HEK293T (cell line): ENCODE measurements at regions not wholly inside any gene's neighbourhood (a gene's known extent, or its start where the extent isn't known, plus 50 kb on each side); places are given as distances from the start of the nearest gene placed in this dataset.

Source experiments
- CTCF ChIA-PET: fragments of 350-600 bp; formaldehyde crosslinking; extraction: SDS; loops from one replicate; lab custom pipeline; 2021; ENCODE audit warnings: antibody characterized with exemption, inconsistent platforms; lab: Yijun Ruan, JAX
- POLR2A ChIA-PET: fragments of 350-600 bp; formaldehyde crosslinking; extraction: SDS; loops from one replicate; lab custom pipeline; 2020; ENCODE audit warnings: antibody characterized with exemption, inconsistent platforms; lab: Yijun Ruan, JAX
- DNase-seq: peaks from one replicate; pipeline ENCODE4 v3.0.0; 2012; ENCODE audit warnings: mixed read lengths; ENCODE audit errors: extremely low spot score
- ARNT ChIP-seq: fragments of 450-650 bp; IDR thresholded peaks from 2 replicates; pipeline ENCODE4 v1.6.1; 2017; ENCODE audit warnings: mild to moderate bottlenecking
- BHLHE40 ChIP-seq: fragments of 450-650 bp; IDR thresholded peaks from 2 replicates; pipeline ENCODE4 v1.6.1; 2016; ENCODE audit warnings: mild to moderate bottlenecking, moderate library complexity, borderline replicate concordance
- CTBP1 ChIP-seq: fragments of 450-650 bp; IDR thresholded peaks from 2 replicates; pipeline ENCODE4 v1.6.1; 2016; ENCODE audit warnings: borderline replicate concordance
- ELF4 ChIP-seq: fragments of 450-650 bp; IDR thresholded peaks from 2 replicates; pipeline ENCODE4 v1.6.1; 2017; ENCODE audit warnings: antibody characterized with exemption
- FOXA1 ChIP-seq: fragments of 450-650 bp; IDR thresholded peaks from 2 replicates; pipeline ENCODE4 v1.6.1; 2016; ENCODE audit warnings: mild to moderate bottlenecking
- FOXK2 ChIP-seq: fragments of 450-650 bp; IDR thresholded peaks from 2 replicates; pipeline ENCODE4 v1.6.1; 2016; ENCODE audit warnings: mild to moderate bottlenecking
- FOXM1 ChIP-seq: fragments of 450-650 bp; IDR thresholded peaks from 2 replicates; pipeline ENCODE4 v1.6.1; 2017; ENCODE audit warnings: mild to moderate bottlenecking, borderline replicate concordance
- HDGF ChIP-seq: fragments of 450-650 bp; IDR thresholded peaks from 2 replicates; pipeline ENCODE4 v1.6.1; 2017; ENCODE audit warnings: antibody characterized with exemption, borderline replicate concordance
- L3MBTL2 ChIP-seq: fragments of 450-650 bp; conservative IDR thresholded peaks from 2 replicates; pipeline ENCODE4 v1.6.1; 2016; ENCODE audit warnings: mild to moderate bottlenecking
- LEF1 ChIP-seq: fragments of 450-650 bp; IDR thresholded peaks from 2 replicates; pipeline ENCODE4 v1.6.1; 2017; ENCODE audit warnings: mild to moderate bottlenecking, borderline replicate concordance
- NFRKB ChIP-seq: fragments of 450-650 bp; IDR thresholded peaks from 2 replicates; pipeline ENCODE4 v1.6.1; 2016; ENCODE audit warnings: mild to moderate bottlenecking, moderate library complexity
- SP1 ChIP-seq: fragments of 450-650 bp; IDR thresholded peaks from 2 replicates; pipeline ENCODE4 v1.6.1; 2017
- SUZ12 ChIP-seq: fragments of 450-650 bp; IDR thresholded peaks from 2 replicates; pipeline ENCODE4 v1.6.1; 2016; ENCODE audit warnings: mild to moderate bottlenecking
- TARDBP ChIP-seq: fragments of 450-650 bp; IDR thresholded peaks from 2 replicates; pipeline ENCODE4 v1.6.1; 2016
- ZNF384 ChIP-seq: fragments of 450-650 bp; IDR thresholded peaks from 2 replicates; pipeline ENCODE4 v1.6.1; 2016
- TF ChIP-seq, protein P1 (sequence below): fragments of 450-650 bp; IDR thresholded peaks from 2 replicates; pipeline ENCODE4 v1.6.1; 2016

DNA sequence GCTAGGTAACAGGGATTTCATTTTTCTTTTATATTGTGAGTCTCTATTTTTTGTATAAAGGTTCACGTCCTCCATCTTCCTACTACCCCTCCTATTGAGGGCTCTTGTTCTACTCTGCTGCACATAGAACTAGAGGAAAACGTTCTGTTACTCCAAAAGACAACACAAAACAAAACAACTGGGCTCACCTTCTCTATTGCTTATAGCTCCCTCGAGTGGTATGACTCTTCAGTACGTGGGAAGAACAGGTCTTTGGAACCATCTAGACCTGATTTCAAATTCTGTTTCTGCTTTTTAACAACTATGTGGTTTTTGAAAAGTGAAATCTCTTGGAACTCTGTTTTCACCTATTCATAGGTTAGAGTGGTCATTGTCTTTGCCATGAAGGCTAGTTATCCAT lies 515.3 kb downstream of the SOX2 start:
- ChIA-PET POLR2A (no interaction called here), CTCF (no interaction called here)
- no peak for TF ChIP-seq SP1
- no peak for TF ChIP-seq SUZ12
- TF ChIP-seq FOXA1: no peak
- TF ChIP-seq NFRKB: no peak
- no peak for TF ChIP-seq FOXK2
- TF ChIP-seq LEF1: no peak
- no peak for TF ChIP-seq L3MBTL2
- no peak for TF ChIP-seq BHLHE40
- TF ChIP-seq ZNF384: no peak
- TF ChIP-seq, protein P1, sequence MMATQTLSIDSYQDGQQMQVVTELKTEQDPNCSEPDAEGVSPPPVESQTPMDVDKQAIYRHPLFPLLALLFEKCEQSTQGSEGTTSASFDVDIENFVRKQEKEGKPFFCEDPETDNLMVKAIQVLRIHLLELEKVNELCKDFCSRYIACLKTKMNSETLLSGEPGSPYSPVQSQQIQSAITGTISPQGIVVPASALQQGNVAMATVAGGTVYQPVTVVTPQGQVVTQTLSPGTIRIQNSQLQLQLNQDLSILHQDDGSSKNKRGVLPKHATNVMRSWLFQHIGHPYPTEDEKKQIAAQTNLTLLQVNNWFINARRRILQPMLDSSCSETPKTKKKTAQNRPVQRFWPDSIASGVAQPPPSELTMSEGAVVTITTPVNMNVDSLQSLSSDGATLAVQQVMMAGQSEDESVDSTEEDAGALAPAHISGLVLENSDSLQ: no peak
- TF ChIP-seq ELF4: no peak
- TF ChIP-seq CTBP1: no peak
- TF ChIP-seq TARDBP: no peak
- TF ChIP-seq FOXM1: no peak
- no peak for TF ChIP-seq ARNT
- no peak for TF ChIP-seq HDGF
- DNase-seq: no peak

DNA sequence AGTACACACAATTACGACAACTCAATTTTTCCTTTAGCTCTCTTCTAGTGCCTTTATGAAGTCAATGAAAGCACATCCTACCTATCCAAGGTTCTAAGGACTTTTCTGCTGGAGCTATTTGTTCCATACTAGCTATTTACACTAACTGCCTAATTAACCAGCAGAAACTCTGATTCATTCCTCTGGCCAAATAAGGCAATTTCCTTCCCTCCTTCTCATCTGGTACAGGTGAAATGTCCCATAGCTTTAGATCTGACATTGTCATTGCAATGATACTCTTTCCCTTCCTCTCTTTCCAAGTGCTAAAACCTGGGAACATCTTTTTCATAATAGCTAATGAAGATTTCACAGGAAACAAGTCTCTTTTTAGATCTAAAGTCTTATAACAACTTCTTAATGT lies 521.7 kb downstream of the SOX2 start:
- CTCF ChIA-PET: interaction anchor here (0.6 to 1.1 kb wide), 2 partner anchors 11 to 15 kb away, joined by 3 read pairs; no protein-coding TSS in a partner anchor

DNA sequence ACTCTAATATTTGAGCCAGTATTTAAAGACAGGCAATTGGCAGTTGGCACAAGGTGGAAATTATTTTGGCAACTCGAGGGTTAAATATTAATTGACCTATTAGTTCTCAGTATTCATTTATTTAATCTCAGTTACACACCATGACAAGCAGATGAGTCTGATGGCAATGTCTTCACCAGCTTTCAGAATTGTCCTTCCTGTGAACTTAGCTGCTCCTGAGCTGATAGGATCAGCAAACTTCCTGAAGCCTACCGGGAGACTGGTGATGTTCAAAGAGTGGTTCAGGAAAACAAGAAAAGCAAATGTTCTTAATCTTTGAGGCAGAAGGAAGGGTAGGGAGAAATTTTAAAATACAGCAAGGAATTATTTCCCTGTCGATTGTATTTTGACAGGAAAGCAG lies 522.2 kb downstream of the SOX2 start:
- POLR2A ChIA-PET: no interaction called here
- no peak for TF ChIP-seq BHLHE40
- TF ChIP-seq TARDBP: no peak
- TF ChIP-seq ARNT: no peak
- TF ChIP-seq L3MBTL2: no peak
- TF ChIP-seq LEF1: no peak
- TF ChIP-seq CTBP1: no peak
- TF ChIP-seq ZNF384: no peak
- TF ChIP-seq, protein P1: no peak
- no peak for TF ChIP-seq ELF4
- TF ChIP-seq FOXK2: no peak
- TF ChIP-seq SP1: no peak
- no peak for TF ChIP-seq FOXA1
- TF ChIP-seq NFRKB: no peak
- TF ChIP-seq HDGF: no peak
- TF ChIP-seq FOXM1: no peak
- TF ChIP-seq SUZ12: no peak
- CTCF ChIA-PET: interaction anchor here (1.1 kb wide), 1 partner anchor 10 kb away, joined by 3 read pairs; no protein-coding TSS in a partner anchor
- DNase-seq: no peak

More for the DNA sequence above, 521.7 kb downstream of the SOX2 start:
- TF ChIP-seq ZNF384: no peak
- TF ChIP-seq L3MBTL2: no peak
- no peak for TF ChIP-seq BHLHE40
- no peak for TF ChIP-seq FOXA1
- no peak for TF ChIP-seq NFRKB
- no peak for TF ChIP-seq ARNT
- no peak for TF ChIP-seq HDGF
- TF ChIP-seq ELF4: no peak
- TF ChIP-seq FOXK2: no peak
- TF ChIP-seq TARDBP: no peak
- no peak for TF ChIP-seq LEF1
- no peak for TF ChIP-seq FOXM1
- TF ChIP-seq, protein P1: no peak
- TF ChIP-seq SUZ12: no peak
- POLR2A ChIA-PET: no interaction called here
- DNase-seq: no peak

DNA sequence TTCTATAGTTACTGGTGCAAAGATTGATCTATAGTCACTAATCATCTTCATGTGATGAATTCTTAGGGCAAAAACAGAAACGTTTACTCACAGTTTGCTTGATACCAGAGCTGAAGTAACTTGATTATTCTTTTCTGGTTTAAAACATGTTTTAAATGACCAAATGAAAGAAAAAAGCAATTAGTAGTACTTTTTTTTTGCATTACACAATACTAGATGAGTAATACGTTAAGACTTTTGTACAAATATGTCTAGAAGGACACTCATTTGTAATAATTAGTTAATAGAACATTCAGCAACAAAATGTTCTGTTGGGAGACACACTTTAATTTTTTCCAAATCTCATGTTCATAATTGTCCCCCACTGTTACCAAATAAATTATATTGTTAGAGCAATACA lies 523.2 kb downstream of the SOX2 start:
- no peak for TF ChIP-seq TARDBP
- no peak for TF ChIP-seq FOXA1
- ChIA-PET CTCF (no interaction called here), POLR2A (no interaction called here)
- no peak for DNase-seq

DNA sequence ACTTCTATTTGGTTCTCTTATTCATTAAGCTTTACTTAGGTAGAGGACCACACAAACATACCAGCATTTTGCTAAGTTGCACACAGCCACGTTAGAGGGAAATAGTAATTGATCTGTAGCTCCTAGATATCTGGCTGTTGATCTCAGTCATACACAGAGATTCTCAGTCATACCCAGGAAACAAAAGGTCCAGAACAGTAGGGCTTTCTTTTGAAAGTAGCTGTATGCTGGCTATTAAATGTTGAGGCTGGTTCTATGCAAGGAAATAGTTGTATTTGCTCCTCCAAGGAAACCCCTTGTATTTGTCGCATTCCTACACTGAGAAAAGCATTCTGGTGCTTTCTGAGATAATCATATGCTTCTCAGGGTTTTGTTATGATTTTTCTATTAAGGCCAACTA lies 523.8 kb downstream of the SOX2 start:
- DNase-seq: no peak
- ChIA-PET CTCF (no interaction called here), POLR2A (no interaction called here)
- no peak for TF ChIP-seq CTBP1
- no peak for TF ChIP-seq NFRKB
- TF ChIP-seq BHLHE40: no peak
- no peak for TF ChIP-seq FOXM1
- no peak for TF ChIP-seq ELF4

DNA sequence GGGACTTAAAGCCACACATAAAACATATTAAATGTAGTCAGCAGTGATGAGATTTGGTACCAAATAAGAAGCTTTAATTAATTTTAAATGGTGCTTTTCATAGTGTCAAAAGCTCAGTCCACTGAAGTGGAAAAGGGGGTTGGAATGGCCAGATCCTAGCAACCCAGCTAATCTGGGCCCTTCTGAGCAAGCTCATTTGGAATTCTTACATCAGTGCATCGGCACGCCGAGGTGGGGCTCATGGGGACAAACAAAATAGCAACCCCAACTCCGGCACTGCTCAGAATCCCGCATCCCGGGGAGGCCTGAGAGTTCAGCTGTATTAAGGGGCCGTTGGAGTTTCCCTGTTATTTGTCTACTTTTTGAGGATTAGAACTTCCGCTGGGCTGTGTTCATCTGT lies 526.4 kb downstream of the SOX2 start:
- ChIA-PET POLR2A (no interaction called here), CTCF (interaction anchor here (0.6 kb wide), 1 partner anchor 133 kb away, joined by 3 read pairs; no protein-coding TSS in a partner anchor)
- DNase-seq: no peak
- no peak for TF ChIP-seq LEF1

DNA sequence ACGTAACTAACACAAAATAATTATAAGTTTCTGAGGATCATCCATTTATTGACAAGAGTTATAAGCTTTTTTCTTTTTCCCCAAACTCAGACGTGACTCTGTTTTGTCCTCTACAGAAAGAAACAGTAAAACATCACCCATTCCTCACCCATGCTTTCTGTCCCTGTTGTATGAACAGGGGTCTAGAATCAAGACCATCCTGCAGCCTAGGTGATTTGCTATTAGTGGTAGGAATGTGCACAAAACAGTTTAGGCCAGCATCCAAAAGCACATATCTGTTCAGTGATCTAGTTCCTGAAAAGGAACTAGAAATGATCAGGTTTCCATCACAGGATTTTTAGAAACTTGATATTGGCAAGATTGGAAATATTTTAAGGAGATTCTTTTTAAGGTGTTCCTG lies 527.6 kb downstream of the SOX2 start:
- no peak for DNase-seq
- POLR2A ChIA-PET: no interaction called here
- CTCF ChIA-PET: no interaction called here
- TF ChIP-seq HDGF (no peak), LEF1 (no peak), L3MBTL2 (no peak), SUZ12 (no peak), CTBP1 (no peak), BHLHE40 (no peak), ARNT (no peak), FOXM1 (no peak)
